NCI-H2081 (cell line): ENCODE measurements at regions not wholly inside any gene's neighbourhood (a gene's known extent, or its start where the extent isn't known, plus 50 kb on each side); places are given as distances from the start of the nearest gene placed in this dataset.
"Not testable (repeated sequence)": the region's sequence is repeated elsewhere in the genome, so short reads cannot be mapped to it uniquely, and the experiment has no call there.

ENCODE experiments used
- DNase-seq, 2 experiments: peaks; one replicate each; lab custom pipeline; 2025; lab: John Stamatoyannopoulos, UW

GRCh38 chr4:36590343-36590742 lies 308.9 kb downstream of the DTHD1 start:
- DNase-seq: no peak

- DNase-seq: no peak
Observed at GRCh38 chr4:36601864-36602495, 320.6 kb downstream of the DTHD1 start.

GRCh38 chr4:36609661-36610060 lies 328.2 kb downstream of the DTHD1 start:
- DNase-seq: no peak

- no peak for DNase-seq
Observed at GRCh38 chr4:36610628-36611027, 329.2 kb downstream of the DTHD1 start.

GRCh38 chr4:36613142-36613541 lies 331.7 kb downstream of the DTHD1 start:
- not testable (repeated sequence) for DNase-seq

GRCh38 chr4:36614011-36614410 lies 332.6 kb downstream of the DTHD1 start:
- no peak for DNase-seq

GRCh38 chr4:36618102-36618501 lies 336.7 kb downstream of the DTHD1 start:
- DNase-seq: no peak

GRCh38 chr4:36624030-36624429 lies 342.6 kb downstream of the DTHD1 start:
- no peak for DNase-seq

- no peak for DNase-seq
Observed at GRCh38 chr4:36638273-36638811, 356.9 kb downstream of the DTHD1 start.

- no peak for DNase-seq
Observed at GRCh38 chr4:36640876-36641275, 359.5 kb downstream of the DTHD1 start.

- DNase-seq: no peak
Observed at GRCh38 chr4:36651253-36651652, 369.8 kb downstream of the DTHD1 start.

GRCh38 chr4:36652857-36653256 lies 371.4 kb downstream of the DTHD1 start:
- DNase-seq: no peak

GRCh38 chr4:36665985-36666527 lies 384.6 kb downstream of the DTHD1 start:
- DNase-seq: no peak

- no peak for DNase-seq
Observed at GRCh38 chr4:36675436-36675835, 394.0 kb downstream of the DTHD1 start.

- no peak for DNase-seq
Observed at GRCh38 chr4:36676139-36677050, 395.0 kb downstream of the DTHD1 start.

- no peak for DNase-seq
Observed at GRCh38 chr4:36677112-36677511, 395.7 kb downstream of the DTHD1 start.

GRCh38 chr4:36677874-36678273 lies 396.5 kb downstream of the DTHD1 start:
- DNase-seq: no peak

GRCh38 chr4:36687681-36688080 lies 406.3 kb downstream of the DTHD1 start:
- no peak for DNase-seq

- peak; percentile 32 to 71 for DNase-seq
Observed at GRCh38 chr4:36692586-36692985, 411.2 kb downstream of the DTHD1 start.

GRCh38 chr4:36702245-36702644 lies 420.8 kb downstream of the DTHD1 start:
- DNase-seq: no peak

GRCh38 chr4:36704289-36704688 lies 422.9 kb downstream of the DTHD1 start:
- no peak for DNase-seq

GRCh38 chr4:36709991-36710390 lies 428.6 kb downstream of the DTHD1 start:
- no peak for DNase-seq

- DNase-seq: peak; percentile 26 to 81
Observed at GRCh38 chr4:36712013-36712412, 430.6 kb downstream of the DTHD1 start.
